Endothelial cell of umbilical vein (primary cell): ENCODE measurements at regions not wholly inside any gene's neighbourhood (a gene's known extent, or its start where the extent isn't known, plus 50 kb on each side); places are given as distances from the start of the nearest gene placed in this dataset.

Source experiments
- BruUV-seq: library from RNA; stranded (reverse); fragments of 400-500 nt; replicated peaks from 2 replicates; lab custom pipeline; 2021; lab: Mats Ljungman, UMichigan
- CTCF ChIA-PET: fragments of 300-600, 350-600 bp; sonication (Branson Sonifier 250); formaldehyde crosslinking; loops from one replicate; lab custom pipeline; 2021; ENCODE audit warnings: antibody characterized with exemption, inconsistent platforms; lab: Charles Lee
- POLR2A ChIA-PET: fragments of 300-600, 350-600 bp; sonication (Branson Sonifier 250); formaldehyde crosslinking; loops from one replicate; lab custom pipeline; 2021; ENCODE audit warnings: antibody characterized with exemption, inconsistent platforms; lab: Charles Lee
- DNase-seq: peaks from one replicate; pipeline ENCODE4 v3.0.0-alpha.2; 2011; ENCODE audit warnings: low read depth, low spot score
- FAIRE-seq: peaks from 2 replicates; lab custom pipeline; 2011; peaks lifted over from hg19 to GRCh38; lab: Jason Lieb, UNC
- H2AFZ ChIP-seq: 2 replicates; pipeline ENCODE4 v1.6.0; 2012; ENCODE audit warnings: low read depth, low read length, control low read depth, inconsistent platforms
- H3K27ac ChIP-seq: 2 replicates; pipeline ENCODE4 v1.5.1; 2011; ENCODE audit warnings: low read depth, mild to moderate bottlenecking, control low read depth, low read length, moderate library complexity; ENCODE audit not compliant: insufficient read depth
- H3K27me3 ChIP-seq, 2 experiments: 2 replicates each; pipeline versions ENCODE4 v1.6.0 to v1.6.1; 2011; ENCODE audit warnings: low read length in 2 of 2, mixed read lengths in 1 of 2; ENCODE audit not compliant: control insufficient read depth in 2 of 2, insufficient read depth in 2 of 2
- H3K36me3 ChIP-seq, 2 experiments: 2 replicates in 1 of 2; 3 replicates in 1 of 2; pipeline ENCODE4 v1.5.1; 2011; ENCODE audit warnings: low read length in 2 of 2, mild to moderate bottlenecking in 1 of 2, moderate library complexity in 1 of 2; ENCODE audit not compliant: control insufficient read depth in 2 of 2, insufficient read depth in 2 of 2; ENCODE audit errors: extremely low read depth in 1 of 2
- H3K4me1 ChIP-seq: 3 replicates; pipeline ENCODE4 v1.5.1; 2011; ENCODE audit warnings: mild to moderate bottlenecking, low read length; ENCODE audit not compliant: control insufficient read depth, insufficient read depth; ENCODE audit errors: extremely low read depth
- H3K4me2 ChIP-seq: 2 replicates; pipeline ENCODE4 v1.6.1; 2011; ENCODE audit warnings: low read length, control low read depth, mixed read lengths; ENCODE audit not compliant: insufficient read depth
- H3K4me3 ChIP-seq, 3 experiments: fragments of 200-600 bp in 1 of 3; sonication (generic), shearing (Covaris generic) in 1 of 3; replicated peaks in 1 of 3; 2 replicates each; pipeline ENCODE4 v1.5.1; 2011 to 2016; ENCODE audit warnings: control low read depth in 3 of 3, low read length in 3 of 3, mild to moderate bottlenecking in 2 of 3, inconsistent platforms in 1 of 3, low read depth in 1 of 3, moderate library complexity in 1 of 3; ENCODE audit not compliant: insufficient read depth in 1 of 3
- H3K79me2 ChIP-seq: 2 replicates; pipeline ENCODE4 v1.6.0; 2012; ENCODE audit warnings: low read length, inconsistent platforms; ENCODE audit not compliant: control insufficient read depth, insufficient read depth
- H3K9ac ChIP-seq: replicated peaks from 2 replicates; pipeline ENCODE3; 2011; ENCODE audit warnings: low read length, control low read depth; ENCODE audit not compliant: insufficient read depth; ENCODE audit errors: extremely low read depth
- H3K9me1 ChIP-seq: replicated peaks from 3 replicates; pipeline ENCODE4 v1.6.0; 2011; ENCODE audit warnings: mild to moderate bottlenecking, low read length; ENCODE audit not compliant: control insufficient read depth, insufficient read depth; ENCODE audit errors: extremely low read depth
- H3K9me3 ChIP-seq: replicated peaks from 2 replicates; pipeline ENCODE4 v1.5.1; 2012; ENCODE audit warnings: low read length, inconsistent platforms; ENCODE audit not compliant: control insufficient read depth, insufficient read depth
- H4K20me1 ChIP-seq: replicated peaks from 2 replicates; pipeline ENCODE3; 2011; ENCODE audit warnings: mild to moderate bottlenecking, low read length; ENCODE audit not compliant: control insufficient read depth, insufficient read depth; ENCODE audit errors: extremely low read depth
- CTCF ChIP-seq, 2 donors: IDR thresholded peaks; 1 replicate in 1 of 2; 2 replicates in 1 of 2; pipeline ENCODE4 v1.5.1; 2011; ENCODE audit warnings: low read length in 2 of 2, mild to moderate bottlenecking in 2 of 2, moderate library complexity in 2 of 2, control low read depth in 1 of 2, inconsistent platforms in 1 of 2, low read depth in 1 of 2; ENCODE audit not compliant: insufficient read depth in 1 of 2; ENCODE audit errors: extremely low read depth in 1 of 2
- EZH2 ChIP-seq: IDR thresholded peaks from 2 replicates; pipeline ENCODE4 v1.6.1; 2012; ENCODE audit warnings: borderline replicate concordance, low read depth, mild to moderate bottlenecking, moderate library complexity, low read length, inconsistent platforms; ENCODE audit not compliant: severe bottlenecking
- FOS ChIP-seq: IDR thresholded peaks from 2 replicates; pipeline ENCODE4 v1.6.1; 2011; ENCODE audit warnings: mild to moderate bottlenecking, low read length, moderate library complexity, borderline replicate concordance; ENCODE audit not compliant: insufficient read depth
- GATA2 ChIP-seq: IDR thresholded peaks from 2 replicates; pipeline ENCODE4 v1.7.0; 2011; ENCODE audit warnings: low read depth, mild to moderate bottlenecking, moderate library complexity, mixed read lengths, low read length; ENCODE audit not compliant: insufficient read length, insufficient read depth
- JUN ChIP-seq: IDR thresholded peaks from 2 replicates; pipeline ENCODE4 v1.6.1; 2011; ENCODE audit warnings: borderline replicate concordance, low read depth; ENCODE audit not compliant: insufficient read length, insufficient read depth
- MAX ChIP-seq: IDR thresholded peaks from 2 replicates; pipeline ENCODE4 v1.6.1; 2011; ENCODE audit not compliant: insufficient read depth, insufficient read length
- MYC ChIP-seq: IDR thresholded peaks from one replicate; pipeline ENCODE4 v1.6.1; 2011; ENCODE audit warnings: mild to moderate bottlenecking, low read depth, low read length
- POLR2A ChIP-seq: IDR thresholded peaks from 2 replicates; pipeline ENCODE4 v1.6.1; 2012; ENCODE audit warnings: low read depth, mild to moderate bottlenecking, control low read depth, low read length
- POLR2AphosphoS5 ChIP-seq: IDR thresholded peaks from 2 replicates; pipeline ENCODE4 v1.6.1; 2012; ENCODE audit warnings: low read depth, mild to moderate bottlenecking, control low read depth, low read length, moderate library complexity; ENCODE audit not compliant: insufficient read depth
- dilution Hi-C: fragments of 300-500 bp; cut with MboI; formaldehyde crosslinking; loops from one replicate; pipeline ENCODE4 v1.15.0; 2019; ENCODE audit warnings: low sequenced_read_pairs; ENCODE audit not compliant: extremely low pct_ligation_motif_present
- intact Hi-C: fragments of 100-400 bp; cut with micrococcal nuclease; formaldehyde crosslinking; loops from one replicate; pipeline ENCODE4 v1.10.0; 2022

- CTCF ChIA-PET, result no interaction called here
- no peak for FAIRE-seq
- Histone ChIP-seq H3K79me2 (no peaks in the 10 kb centered on the region), H2AFZ (no peak overlapping the region), H3K36me3 (no peaks in the 10 kb centered on the region), H3K4me2 (no peak overlapping the region), H3K9me3 (no peaks in the 10 kb centered on the region), H3K27ac (no peak overlapping the region), H3K27me3 (no peaks in the 10 kb centered on the region), H4K20me1 (no peaks in the 10 kb centered on the region), H3K4me3 (no peak overlapping the region), H3K4me1 (no peaks in the 10 kb centered on the region), H3K9me1 (no peaks in the 10 kb centered on the region), H3K9ac (no peak overlapping the region)
- DNase-seq, result no peak
- TF ChIP-seq GATA2, result no peak
- no peak for TF ChIP-seq EZH2
- TF ChIP-seq JUN, result no peak
- TF ChIP-seq MYC, result no peak
- no peak for TF ChIP-seq FOS
- no peak for TF ChIP-seq MAX
- BruUV-seq, result no TSS peak
- intact Hi-C loops (no loop called here), dilution Hi-C loops (no loop called here)
- POLR2A ChIA-PET, result no interaction called here
Observed at GRCh38 chr17:77857306-77857555, 101.3 kb upstream of the TNRC6C start.

GRCh38 chr17:77857613-77858012, 100.9 kb upstream of the TNRC6C start:
- ChIA-PET CTCF (no interaction called here), POLR2A (no interaction called here)
- no peaks in the 10 kb centered on the region for H3K27me3 ChIP-seq
- no peaks in the 10 kb centered on the region for H4K20me1 ChIP-seq
- H2AFZ ChIP-seq, result no peak overlapping the region
- dilution Hi-C loops (no loop called here), intact Hi-C loops (no loop called here)
- H3K9me3 ChIP-seq, result no peaks in the 10 kb centered on the region
- no peak overlapping the region for H3K9ac ChIP-seq
- H3K4me3 ChIP-seq, result no peak overlapping the region
- H3K27ac ChIP-seq, result no peak overlapping the region
- TF ChIP-seq POLR2AphosphoS5 (no peak), FOS (no peak), CTCF (IDR thresholded peaks at IDR 0.05; ENCODE audit: extremely low read depth in 1 of 2, insufficient read depth in 1 of 2, low read depth in 1 of 2, low read length in 2 of 2) (no peak), EZH2 (no peak), GATA2 (no peak), MAX (no peak), POLR2A (no peak), MYC (no peak), JUN (no peak)
- H3K9me1 ChIP-seq, result no peaks in the 10 kb centered on the region
- no peaks in the 10 kb centered on the region for H3K36me3 ChIP-seq
- H3K79me2 ChIP-seq, result no peaks in the 10 kb centered on the region
- no peak for FAIRE-seq
- no TSS peak for BruUV-seq
- H3K4me2 ChIP-seq, result no peak overlapping the region
- no peak for DNase-seq
- no peaks in the 10 kb centered on the region for H3K4me1 ChIP-seq
